Gastrocnemius medialis (tissue), 4 donors: ENCODE measurements at regions not wholly inside any gene's neighbourhood (a gene's known extent, or its start where the extent isn't known, plus 50 kb on each side); places are given as distances from the start of the nearest gene placed in this dataset.

ENCODE experiments used
- ATAC-seq, 2 donors: fragments of 150-250 bp; one replicate each; pipeline ENCODE4 v1.9.1; 2016
- DNase-seq, 2 donors: peaks; one replicate each; pipeline ENCODE4 v3.0.0-alpha.2; 2019
- H3K27ac ChIP-seq, 4 donors: fragments of 200-600 bp; sonication (generic); 1 replicate in 1 of 4; 2 replicates in 3 of 4; pipeline ENCODE4 v1.5.1; 2016 to 2018; ENCODE audit warnings: mild to moderate bottlenecking in 2 of 4, moderate library complexity in 1 of 4
- H3K27me3 ChIP-seq, 3 donors: fragments of 200-600 bp; sonication (generic) in 2 of 3; 1 replicate in 1 of 3; 2 replicates in 2 of 3; pipeline versions ENCODE4 v1.5.1 to v1.6.0; 2016 to 2019; ENCODE audit warnings: mild to moderate bottlenecking in 1 of 3, moderate library complexity in 1 of 3
- H3K36me3 ChIP-seq, 2 donors: fragments of 200-600 bp; sonication (generic) in 1 of 2; one replicate each; pipeline ENCODE4 v1.5.1; 2017 to 2018
- H3K4me1 ChIP-seq, 2 donors: fragments of 200-600 bp; sonication (generic) in 1 of 2; one replicate each; pipeline ENCODE4 v1.5.1; 2016 to 2017; ENCODE audit warnings: mild to moderate bottlenecking in 2 of 2
- H3K4me3 ChIP-seq, 4 donors: fragments of 200-600 bp; sonication (generic) in 3 of 4; 1 replicate in 1 of 4; 2 replicates in 3 of 4; pipeline ENCODE4 v1.5.1; 2016 to 2019; ENCODE audit warnings: mild to moderate bottlenecking in 2 of 4
- H3K9me3 ChIP-seq, 3 donors: fragments of 200-600 bp; sonication (generic) in 2 of 3; 1 replicate in 1 of 3; 2 replicates in 2 of 3; pipeline ENCODE4 v1.5.1; 2016 to 2019
- CTCF ChIP-seq, 5 experiments: fragments of 450-650 bp in 3 of 5; fragments of 200-600 bp in 2 of 5; sonication (generic) in 2 of 5; IDR thresholded peaks in 4 of 5; conservative IDR thresholded peaks in 1 of 5; 1 replicate in 4 of 5; 2 replicates in 1 of 5; pipeline ENCODE4 v1.5.1; 2016 to 2019; ENCODE audit warnings: antibody characterized with exemption in 5 of 5, mild to moderate bottlenecking in 3 of 5, moderate library complexity in 3 of 5
- POLR2A ChIP-seq, 2 donors: fragments of 450-650 bp; IDR thresholded peaks; one replicate each; pipeline ENCODE4 v1.6.1; 2017; ENCODE audit warnings: antibody characterized with exemption in 2 of 2, mild to moderate bottlenecking in 2 of 2, moderate library complexity in 2 of 2
- in situ Hi-C, 4 donors: fragments of 200-750 bp; cut with MboI; loops; one replicate each; pipeline versions ENCODE4 v1.15.0 to v1.8.0; 2017; ENCODE audit warnings: low sequenced_read_pairs in 4 of 4
- intact Hi-C: fragments of 100-400 bp; cut with DNase I; formaldehyde crosslinking; loops from one replicate; pipeline ENCODE4 v1.15.1; 2023; ENCODE audit warnings: low total_unique reads

- no peak overlapping the region for H3K4me3 ChIP-seq
- no peak for TF ChIP-seq CTCF (IDR thresholded peaks at IDR 0.05 in 4 of 5, conservative IDR thresholded peaks at IDR 0.05 in 1 of 5)
- TF ChIP-seq POLR2A (IDR thresholded peaks at IDR 0.05), result peak in 1 of 2 donors; percentile 3
- no peaks in the 10 kb centered on the region for H3K9me3 ChIP-seq
- DNase-seq, result no peak
- H3K27ac ChIP-seq, result peak overlapping the region; percentile 75 to 81 (median 78)
- no peak for ATAC-seq
- no peaks in the 10 kb centered on the region for H3K36me3 ChIP-seq
- in situ Hi-C loops (loop anchor here in 1 of 4 donors (5.0 kb wide), 1 partner anchor 250 kb away; no protein-coding TSS in a partner anchor), intact Hi-C loops (loop anchor here (5.0 to 10.0 kb wide), 3 partner anchors 172 to 320 kb away; no protein-coding TSS in a partner anchor)
- H3K27me3 ChIP-seq, result no peaks in the 10 kb centered on the region
- H3K4me1 ChIP-seq, result peaks cover 5 to 17% of the 10 kb centered on the region in 2 donors
Measured at GRCh38 chr2:237156857-237157779, 71.4 kb downstream of the COPS8 start.

GRCh38 chr2:237157780-237158102 is 72.1 kb downstream of the COPS8 start:
- H3K4me3 ChIP-seq, result no peak overlapping the region
- H3K36me3 ChIP-seq, result no peaks in the 10 kb centered on the region
- in situ Hi-C loops (loop anchor here in 1 of 4 donors (5.0 kb wide), 1 partner anchor 250 kb away; no protein-coding TSS in a partner anchor), intact Hi-C loops (loop anchor here (5.0 to 10.0 kb wide), 3 partner anchors 173 to 320 kb away; no protein-coding TSS in a partner anchor)
- DNase-seq, result no peak
- peaks cover 5 to 17% of the 10 kb centered on the region in 2 donors for H3K4me1 ChIP-seq
- no peak for ATAC-seq
- TF ChIP-seq POLR2A (IDR thresholded peaks at IDR 0.05) (no peak), CTCF (IDR thresholded peaks at IDR 0.05 in 4 of 5, conservative IDR thresholded peaks at IDR 0.05 in 1 of 5) (no peak)
- peak overlapping the region; percentile 75 to 81 (median 78) for H3K27ac ChIP-seq
- H3K9me3 ChIP-seq, result no peaks in the 10 kb centered on the region
- no peaks in the 10 kb centered on the region for H3K27me3 ChIP-seq

GRCh38 chr2:237158194-237158593 is 72.5 kb downstream of the COPS8 start:
- intact Hi-C loops (loop anchor here (5.0 to 10.0 kb wide), 3 partner anchors 173 to 319 kb away; no protein-coding TSS in a partner anchor), in situ Hi-C loops (loop anchor here in 1 of 4 donors (5.0 kb wide), 1 partner anchor 249 kb away; no protein-coding TSS in a partner anchor)
- Histone ChIP-seq H3K9me3 (no peaks in the 10 kb centered on the region), H3K27ac (peak overlapping the region; percentile 75 to 81 (median 78)), H3K4me3 (no peak overlapping the region), H3K36me3 (no peaks in the 10 kb centered on the region), H3K27me3 (no peaks in the 10 kb centered on the region), H3K4me1 (peaks cover 5 to 17% of the 10 kb centered on the region in 2 donors)
- ATAC-seq (no peak), DNase-seq (no peak)
- no peak for TF ChIP-seq POLR2A (IDR thresholded peaks at IDR 0.05)
- TF ChIP-seq CTCF (IDR thresholded peaks at IDR 0.05 in 4 of 5, conservative IDR thresholded peaks at IDR 0.05 in 1 of 5), result no peak

- in situ Hi-C loops (loop anchor here in 1 of 4 donors (5.0 kb wide), 1 partner anchor 248 kb away; no protein-coding TSS in a partner anchor), intact Hi-C loops (loop anchor here (5.0 to 10.0 kb wide), 3 partner anchors 174 to 318 kb away; no protein-coding TSS in a partner anchor)
- H3K4me3 ChIP-seq, result no peak overlapping the region
- TF ChIP-seq CTCF (IDR thresholded peaks at IDR 0.05 in 4 of 5, conservative IDR thresholded peaks at IDR 0.05 in 1 of 5) (no peak), POLR2A (IDR thresholded peaks at IDR 0.05) (no peak)
- no peaks in the 10 kb centered on the region for H3K27me3 ChIP-seq
- H3K36me3 ChIP-seq, result no peaks in the 10 kb centered on the region
- peak; percentile 37 to 74 for DNase-seq
- ATAC-seq, result peak; percentile 23 to 28
- peaks cover 5 to 17% of the 10 kb centered on the region in 2 donors for H3K4me1 ChIP-seq
- peak overlapping the region; percentile 75 to 81 (median 78) for H3K27ac ChIP-seq
- H3K9me3 ChIP-seq, result no peaks in the 10 kb centered on the region
Measured at GRCh38 chr2:237159006-237159911, 73.6 kb downstream of the COPS8 start.
